Parathyroid adenoma (tissue), 2 donors: ENCODE measurements at regions not wholly inside any gene's neighbourhood (a gene's known extent, or its start where the extent isn't known, plus 50 kb on each side); places are given as distances from the start of the nearest gene placed in this dataset.

Experiments
- H2AFZ ChIP-seq: fragments of 300-600 bp; sonication (generic); one replicate; pipeline ENCODE4 v1.7.0; 2017; ENCODE audit warnings: antibody characterized with exemption, mild to moderate bottlenecking
- H3K27ac ChIP-seq: fragments of 300-600 bp; sonication (generic); one replicate; pipeline ENCODE4 v1.7.0; 2017
- H3K27me3 ChIP-seq: fragments of 300-600 bp; sonication (generic); one replicate; pipeline ENCODE4 v1.7.0; 2017; ENCODE audit warnings: low read length; ENCODE audit not compliant: control insufficient read depth, insufficient read depth
- H3K36me3 ChIP-seq: fragments of 300-600 bp; sonication (generic); one replicate; pipeline ENCODE4 v1.7.0; 2017; ENCODE audit warnings: low read length; ENCODE audit not compliant: control insufficient read depth, insufficient read depth
- H3K4me1 ChIP-seq: fragments of 300-600 bp; sonication (generic); one replicate; pipeline ENCODE4 v1.7.0; 2017; ENCODE audit warnings: control low read depth
- H3K4me2 ChIP-seq: fragments of 300-600 bp; sonication (generic); one replicate; pipeline ENCODE4 v1.7.0; 2017; ENCODE audit warnings: low read length
- H3K4me3 ChIP-seq: fragments of 300-600 bp; sonication (generic); one replicate; pipeline ENCODE4 v1.7.0; 2017; ENCODE audit warnings: low read depth, low read length
- H3K79me2 ChIP-seq: fragments of 300-600 bp; sonication (generic); one replicate; pipeline ENCODE4 v1.7.0; 2017; ENCODE audit warnings: control low read depth
- H3K9ac ChIP-seq: fragments of 300-600 bp; sonication (generic); one replicate; pipeline ENCODE4 v1.7.0; 2017; ENCODE audit warnings: mild to moderate bottlenecking
- H3K9me3 ChIP-seq: fragments of 300-600 bp; sonication (generic); one replicate; pipeline ENCODE4 v1.7.0; 2017; ENCODE audit warnings: low read length; ENCODE audit not compliant: control insufficient read depth
- CTCF ChIP-seq: fragments of 300-600 bp; sonication (generic); IDR thresholded peaks from one replicate; pipeline ENCODE4 v1.7.0; 2017; ENCODE audit warnings: antibody characterized with exemption, mild to moderate bottlenecking
- donor health status: primary hyperparathyroidism.

GRCh38 chrX:118221270-118221669 is 104.7 kb upstream of the KLHL13 start:
- Histone ChIP-seq H3K4me3 (no peak overlapping the region), H3K9ac (no peak overlapping the region), H3K4me2 (no peak overlapping the region), H3K36me3 (no peaks in the 10 kb centered on the region), H2AFZ (no peak overlapping the region), H3K27me3 (no peaks in the 10 kb centered on the region), H3K4me1 (no peaks in the 10 kb centered on the region), H3K9me3 (no peaks in the 10 kb centered on the region), H3K27ac (no peak overlapping the region), H3K79me2 (no peaks in the 10 kb centered on the region)
- no peak for TF ChIP-seq CTCF

GRCh38 chrX:118221733-118222132 is 105.1 kb upstream of the KLHL13 start:
- H3K4me3 ChIP-seq: no peak overlapping the region
- no peak overlapping the region for H3K27ac ChIP-seq

GRCh38 chrX:118222421-118222820 is 105.8 kb upstream of the KLHL13 start:
- Histone ChIP-seq H3K4me3 (no peak overlapping the region), H3K4me2 (no peak overlapping the region), H3K27ac (no peak overlapping the region), H3K36me3 (no peaks in the 10 kb centered on the region), H3K4me1 (no peaks in the 10 kb centered on the region), H3K9ac (no peak overlapping the region), H2AFZ (no peak overlapping the region), H3K27me3 (no peaks in the 10 kb centered on the region), H3K9me3 (no peaks in the 10 kb centered on the region), H3K79me2 (no peaks in the 10 kb centered on the region)
- TF ChIP-seq CTCF: no peak

More at GRCh38 chrX:118221733-118222132, 105.1 kb upstream of the KLHL13 start:
- no peaks in the 10 kb centered on the region for H3K9me3 ChIP-seq
- no peak overlapping the region for H3K9ac ChIP-seq
- no peak overlapping the region for H2AFZ ChIP-seq
- no peaks in the 10 kb centered on the region for H3K79me2 ChIP-seq
- TF ChIP-seq CTCF: no peak
- H3K27me3 ChIP-seq: no peaks in the 10 kb centered on the region
- no peaks in the 10 kb centered on the region for H3K36me3 ChIP-seq
- H3K4me2 ChIP-seq: no peak overlapping the region
- no peaks in the 10 kb centered on the region for H3K4me1 ChIP-seq

- Histone ChIP-seq H3K4me1 (no peaks in the 10 kb centered on the region), H3K27ac (no peak overlapping the region), H3K4me2 (no peak overlapping the region), H3K9me3 (no peaks in the 10 kb centered on the region), H3K9ac (no peak overlapping the region), H3K4me3 (no peak overlapping the region), H3K36me3 (no peaks in the 10 kb centered on the region), H3K27me3 (no peaks in the 10 kb centered on the region), H3K79me2 (no peaks in the 10 kb centered on the region), H2AFZ (no peak overlapping the region)
- no peak for TF ChIP-seq CTCF
Observed at GRCh38 chrX:118225711-118226428, 109.3 kb upstream of the KLHL13 start.

DNA sequence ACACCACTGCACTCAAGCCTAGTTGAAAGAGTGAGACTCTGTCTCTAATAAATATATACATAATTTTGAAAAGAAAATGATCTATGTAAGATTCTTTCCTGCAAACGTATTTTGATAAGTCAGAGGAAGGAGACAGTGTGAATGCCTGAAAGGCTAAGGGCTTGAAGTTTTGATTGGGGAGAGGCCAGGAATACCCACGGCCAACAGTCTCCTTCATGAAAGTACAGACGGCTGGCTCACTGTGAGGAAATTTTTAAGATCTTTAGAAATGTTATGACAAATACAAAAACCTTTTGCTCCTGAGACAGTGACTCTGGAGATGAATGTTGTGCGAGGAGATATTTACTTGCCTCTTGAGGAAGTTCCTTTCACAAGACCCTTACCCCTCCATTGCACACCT is 111.4 kb upstream of the KLHL13 start:
- no peaks in the 10 kb centered on the region for H3K36me3 ChIP-seq
- no peaks in the 10 kb centered on the region for H3K4me1 ChIP-seq
- H3K27me3 ChIP-seq: no peaks in the 10 kb centered on the region
- no peak overlapping the region for H3K4me2 ChIP-seq
- no peak for TF ChIP-seq CTCF
- no peaks in the 10 kb centered on the region for H3K79me2 ChIP-seq
- H2AFZ ChIP-seq: no peak overlapping the region
- no peak overlapping the region for H3K27ac ChIP-seq
- H3K9ac ChIP-seq: no peak overlapping the region
- H3K9me3 ChIP-seq: no peaks in the 10 kb centered on the region
- no peak overlapping the region for H3K4me3 ChIP-seq
